Astrocyte (in vitro differentiated cells and primary cell): ENCODE measurements at regions not wholly inside any gene's neighbourhood (a gene's known extent, or its start where the extent isn't known, plus 50 kb on each side); places are given as distances from the start of the nearest gene placed in this dataset.

Source experiments
- DNase-seq: peaks from one replicate; pipeline ENCODE4 v3.0.0-alpha.2; 2010; ENCODE audit warnings: low read depth
- FAIRE-seq: peaks from 2 replicates; lab custom pipeline; 2011; peaks lifted over from hg19 to GRCh38; lab: Jason Lieb, UNC
- H2AFZ ChIP-seq: 2 replicates; pipeline ENCODE4 v1.6.0; 2012; ENCODE audit warnings: low read depth, low read length, inconsistent platforms
- H3K27ac ChIP-seq: 2 replicates; pipeline ENCODE4 v1.5.1; 2011; ENCODE audit warnings: low read depth, low read length, inconsistent platforms
- H3K27me3 ChIP-seq: 2 replicates; pipeline ENCODE4 v1.6.0; 2011; ENCODE audit warnings: low read length, inconsistent platforms; ENCODE audit not compliant: insufficient read depth
- H3K36me3 ChIP-seq: 2 replicates; pipeline ENCODE4 v1.5.1; 2011; ENCODE audit warnings: low read length, inconsistent platforms; ENCODE audit not compliant: insufficient read depth
- H3K4me1 ChIP-seq: 2 replicates; pipeline ENCODE4 v1.5.1; 2011; ENCODE audit warnings: low read length, inconsistent platforms; ENCODE audit not compliant: insufficient read depth
- H3K4me2 ChIP-seq: 2 replicates; pipeline ENCODE4 v1.6.0; 2012; ENCODE audit warnings: low read length, inconsistent platforms
- H3K4me3 ChIP-seq: 2 replicates; pipeline ENCODE4 v1.5.1; 2011; ENCODE audit warnings: low read depth, mild to moderate bottlenecking, low read length, inconsistent platforms; ENCODE audit not compliant: insufficient read depth
- H3K79me2 ChIP-seq: 2 replicates; pipeline ENCODE4 v1.6.0; 2012; ENCODE audit warnings: mild to moderate bottlenecking, low read length, inconsistent platforms; ENCODE audit not compliant: insufficient read depth
- H3K9ac ChIP-seq: 2 replicates; pipeline ENCODE4 v1.6.0; 2012; ENCODE audit warnings: mild to moderate bottlenecking, low read length, inconsistent platforms
- H3K9me3 ChIP-seq: 2 replicates; pipeline ENCODE4 v1.5.1; 2012; ENCODE audit warnings: low read depth, mild to moderate bottlenecking, low read length, inconsistent platforms; ENCODE audit not compliant: insufficient read depth
- H4K20me1 ChIP-seq: 2 replicates; pipeline ENCODE4 v1.6.0; 2012; ENCODE audit warnings: low read length, inconsistent platforms; ENCODE audit not compliant: insufficient read depth
- H3K27ac Mint-ChIP-seq: one replicate; pipeline ENCODE4 v1.8.0; 2021; ENCODE audit warnings: mild to moderate bottlenecking, mixed read lengths; ENCODE audit not compliant: unreplicated experiment
- H3K27me3 Mint-ChIP-seq: one replicate; pipeline ENCODE4 v1.8.0; 2021; ENCODE audit warnings: low read depth, mixed read lengths; ENCODE audit not compliant: unreplicated experiment
- H3K36me3 Mint-ChIP-seq: one replicate; pipeline ENCODE4 v1.8.0; 2021; ENCODE audit warnings: low read depth, mixed read lengths; ENCODE audit not compliant: unreplicated experiment
- H3K4me1 Mint-ChIP-seq: one replicate; pipeline ENCODE4 v1.8.0; 2021; ENCODE audit warnings: low read depth, mixed read lengths; ENCODE audit not compliant: unreplicated experiment
- H3K4me3 Mint-ChIP-seq: one replicate; pipeline ENCODE4 v1.8.0; 2021; ENCODE audit warnings: mild to moderate bottlenecking, moderate library complexity, mixed read lengths; ENCODE audit not compliant: unreplicated experiment
- H3K9me3 Mint-ChIP-seq: one replicate; pipeline ENCODE4 v1.8.0; 2021; ENCODE audit warnings: mild to moderate bottlenecking, mixed read lengths; ENCODE audit not compliant: unreplicated experiment
- EZH2 ChIP-seq: IDR thresholded peaks from 2 replicates; pipeline ENCODE4 v1.6.1; 2012; ENCODE audit warnings: mild to moderate bottlenecking, low read length, inconsistent platforms; ENCODE audit not compliant: insufficient read depth
- TF ChIP-seq, protein P1 (sequence below): IDR thresholded peaks from 2 replicates; pipeline ENCODE4 v1.5.1; 2011; ENCODE audit warnings: low read depth, mild to moderate bottlenecking, inconsistent platforms, low read length, moderate library complexity; ENCODE audit not compliant: insufficient read depth

DNA sequence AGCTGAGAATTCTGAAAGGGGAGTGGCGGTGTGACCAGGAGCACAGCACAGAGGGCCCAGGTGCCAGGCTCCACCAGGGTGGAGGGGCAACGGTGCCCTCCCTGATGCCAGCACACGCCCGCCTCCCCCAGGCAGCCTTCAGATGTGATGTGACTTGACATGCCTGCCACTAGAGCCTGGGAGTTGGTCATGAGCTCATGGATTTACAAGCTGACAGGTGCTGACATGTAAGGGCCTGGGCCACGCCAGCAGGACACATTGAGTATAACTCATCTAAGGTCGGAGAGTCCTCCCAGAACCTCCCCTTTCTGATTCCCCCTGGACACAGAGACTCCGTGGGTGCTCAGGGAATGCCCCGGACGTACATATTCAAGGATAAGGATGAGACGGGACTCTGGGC is 74.2 kb downstream of the LSM5 start:
- H3K27ac Mint-ChIP-seq: no peak overlapping the region
- peaks cover 3% of the 10 kb centered on the region for H3K27me3 ChIP-seq
- no peak overlapping the region for H3K4me3 ChIP-seq
- H3K9me3 ChIP-seq: no peaks in the 10 kb centered on the region
- H3K36me3 Mint-ChIP-seq: no peaks in the 10 kb centered on the region
- H2AFZ ChIP-seq: no peak overlapping the region
- no peak overlapping the region for H3K9ac ChIP-seq
- no peak overlapping the region for H3K4me3 Mint-ChIP-seq
- no peak for FAIRE-seq
- no peaks in the 10 kb centered on the region for H3K36me3 ChIP-seq
- no peaks in the 10 kb centered on the region for H3K79me2 ChIP-seq
- no peaks in the 10 kb centered on the region for H3K4me1 ChIP-seq
- no peak overlapping the region for H3K27ac ChIP-seq
- no peaks in the 10 kb centered on the region for H4K20me1 ChIP-seq
- no peak for TF ChIP-seq EZH2
- TF ChIP-seq, protein P1, sequence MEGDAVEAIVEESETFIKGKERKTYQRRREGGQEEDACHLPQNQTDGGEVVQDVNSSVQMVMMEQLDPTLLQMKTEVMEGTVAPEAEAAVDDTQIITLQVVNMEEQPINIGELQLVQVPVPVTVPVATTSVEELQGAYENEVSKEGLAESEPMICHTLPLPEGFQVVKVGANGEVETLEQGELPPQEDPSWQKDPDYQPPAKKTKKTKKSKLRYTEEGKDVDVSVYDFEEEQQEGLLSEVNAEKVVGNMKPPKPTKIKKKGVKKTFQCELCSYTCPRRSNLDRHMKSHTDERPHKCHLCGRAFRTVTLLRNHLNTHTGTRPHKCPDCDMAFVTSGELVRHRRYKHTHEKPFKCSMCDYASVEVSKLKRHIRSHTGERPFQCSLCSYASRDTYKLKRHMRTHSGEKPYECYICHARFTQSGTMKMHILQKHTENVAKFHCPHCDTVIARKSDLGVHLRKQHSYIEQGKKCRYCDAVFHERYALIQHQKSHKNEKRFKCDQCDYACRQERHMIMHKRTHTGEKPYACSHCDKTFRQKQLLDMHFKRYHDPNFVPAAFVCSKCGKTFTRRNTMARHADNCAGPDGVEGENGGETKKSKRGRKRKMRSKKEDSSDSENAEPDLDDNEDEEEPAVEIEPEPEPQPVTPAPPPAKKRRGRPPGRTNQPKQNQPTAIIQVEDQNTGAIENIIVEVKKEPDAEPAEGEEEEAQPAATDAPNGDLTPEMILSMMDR: no peak
- DNase-seq: no peak
- no peaks in the 10 kb centered on the region for H3K9me3 Mint-ChIP-seq
- H3K4me2 ChIP-seq: no peak overlapping the region
- H3K27me3 Mint-ChIP-seq: peaks cover 16% of the 10 kb centered on the region
- no peaks in the 10 kb centered on the region for H3K4me1 Mint-ChIP-seq

DNA sequence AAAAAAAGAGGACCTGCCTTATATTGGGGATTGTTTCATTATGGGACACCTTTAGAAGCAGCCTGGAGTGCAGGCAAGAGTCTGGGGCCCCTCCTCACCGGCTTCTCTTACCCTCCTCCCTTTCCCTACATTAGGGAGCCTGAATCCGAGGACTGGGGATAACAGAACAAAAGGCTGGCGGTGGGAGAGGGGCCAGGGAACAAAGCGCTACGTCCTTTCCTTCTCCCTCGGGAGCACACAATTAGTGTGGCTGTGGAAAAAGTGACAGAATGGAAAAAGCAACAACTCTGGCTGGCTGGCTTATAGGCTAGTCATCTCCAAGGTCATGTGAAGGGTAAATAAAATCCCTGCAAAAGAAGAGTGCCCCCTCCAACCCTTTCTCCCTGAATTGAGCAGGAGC is 74.7 kb downstream of the LSM5 start:
- Histone ChIP-seq H3K9ac (no peak overlapping the region), H3K4me3 (no peak overlapping the region), H4K20me1 (no peaks in the 10 kb centered on the region), H3K4me1 (no peaks in the 10 kb centered on the region), H3K36me3 (no peaks in the 10 kb centered on the region), H3K9me3 (no peaks in the 10 kb centered on the region), H3K27ac (no peak overlapping the region), H3K27me3 (peaks cover 3% of the 10 kb centered on the region), H3K79me2 (no peaks in the 10 kb centered on the region), H2AFZ (no peak overlapping the region), H3K4me2 (no peak overlapping the region)
- H3K4me1 Mint-ChIP-seq: no peaks in the 10 kb centered on the region
- peaks cover 14% of the 10 kb centered on the region for H3K27me3 Mint-ChIP-seq
- TF ChIP-seq, protein P1: no peak
- TF ChIP-seq EZH2: no peak
- H3K27ac Mint-ChIP-seq: no peak overlapping the region
- FAIRE-seq: no peak
- H3K9me3 Mint-ChIP-seq: no peaks in the 10 kb centered on the region
- no peak for DNase-seq
- no peak overlapping the region for H3K4me3 Mint-ChIP-seq
- H3K36me3 Mint-ChIP-seq: no peaks in the 10 kb centered on the region

DNA sequence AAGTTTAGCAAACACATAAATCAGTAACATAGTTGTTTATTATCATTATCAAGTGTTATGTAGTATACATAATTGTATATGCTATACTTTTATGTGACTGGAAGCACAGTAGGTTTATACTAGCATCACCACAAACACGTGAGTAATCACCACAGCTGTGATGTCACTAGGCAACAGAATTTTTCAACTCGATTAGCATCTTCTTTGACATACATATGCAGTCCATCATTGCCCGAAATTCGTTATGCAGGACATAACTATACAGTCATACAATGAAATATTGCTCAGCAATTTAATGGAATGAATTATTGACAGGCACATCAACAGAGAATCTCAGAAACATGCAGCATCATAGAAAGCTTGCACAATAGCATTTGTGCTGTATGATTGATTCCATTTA is 77.7 kb downstream of the LSM5 start:
- Histone ChIP-seq H3K27ac (no peak overlapping the region), H3K9me3 (no peaks in the 10 kb centered on the region), H3K36me3 (no peaks in the 10 kb centered on the region), H3K4me3 (no peak overlapping the region), H3K4me2 (no peak overlapping the region), H3K9ac (no peak overlapping the region), H3K27me3 (no peaks in the 10 kb centered on the region), H4K20me1 (no peaks in the 10 kb centered on the region), H2AFZ (no peak overlapping the region), H3K79me2 (no peaks in the 10 kb centered on the region), H3K4me1 (no peaks in the 10 kb centered on the region)
- DNase-seq: no peak
- H3K27ac Mint-ChIP-seq: no peak overlapping the region
- no peak for FAIRE-seq
- no peak for TF ChIP-seq EZH2
- TF ChIP-seq, protein P1: no peak
- H3K4me3 Mint-ChIP-seq: no peak overlapping the region
- no peaks in the 10 kb centered on the region for H3K36me3 Mint-ChIP-seq
- H3K4me1 Mint-ChIP-seq: no peaks in the 10 kb centered on the region
- peaks cover 15% of the 10 kb centered on the region for H3K27me3 Mint-ChIP-seq
- H3K9me3 Mint-ChIP-seq: no peaks in the 10 kb centered on the region
